ENCODE measurements at regions not wholly inside any gene's neighbourhood (a gene's known extent, or its start where the extent isn't known, plus 50 kb on each side); places are given as distances from the start of the nearest gene placed in this dataset.

DNA sequence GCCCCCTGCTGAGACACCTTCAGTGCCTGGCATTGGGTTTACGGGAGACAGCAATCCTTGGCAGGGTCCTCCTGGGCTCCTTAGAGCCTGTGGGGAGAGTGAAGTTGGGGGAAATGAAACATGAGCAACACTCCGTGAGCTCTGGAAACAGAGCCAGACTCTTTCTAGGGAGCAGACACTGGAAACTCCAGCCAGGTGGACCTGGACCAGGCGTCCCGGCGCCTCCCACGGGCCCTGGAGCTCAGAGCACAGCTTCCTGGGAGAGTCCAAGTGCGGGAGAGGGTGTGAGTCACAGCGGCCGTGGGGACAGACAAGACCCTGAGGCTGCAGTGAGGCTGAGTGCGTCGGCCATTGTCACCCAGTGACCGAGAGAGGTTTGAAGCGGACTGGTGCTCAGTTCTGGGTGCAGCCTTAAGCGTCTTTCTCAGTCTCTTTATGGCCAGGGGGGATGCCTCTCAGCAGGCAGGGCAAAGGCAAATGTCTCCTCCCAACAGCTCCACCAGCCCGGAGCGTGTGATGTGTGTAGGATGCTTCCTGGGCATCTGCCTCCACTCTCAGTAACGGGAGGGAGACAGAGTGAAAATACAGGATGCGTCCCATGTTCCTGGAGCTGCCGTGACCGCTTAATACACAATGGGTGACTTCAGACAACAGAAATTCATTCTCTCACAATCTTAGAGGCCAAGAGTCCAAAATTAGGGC, 399.2 kb downstream of the SHANK2 start:
- H3K9me2 ChIP-seq (ENCODE audit: insufficient read depth): peaks cover 6% of the 10 kb centered on the region; the same call in 1 of the 2 replicates
- ATAC-seq (no peak), DNase-seq (ENCODE audit: low spot score) (no peak)
- peaks cover 18% of the 10 kb centered on the region for H3K27me3 Mint-ChIP-seq (ENCODE audit: insufficient read depth, low read depth, poor library complexity)
- TF ChIP-seq EZH2phosphoT487 (IDR thresholded peaks at IDR 0.05; ENCODE audit: unreplicated experiment): no peak
- TF ChIP-seq REST (IDR thresholded peaks at IDR 0.05; ENCODE audit: unreplicated experiment): no peak
- TF ChIP-seq ZNF114 (CRISPR knock-in tag; IDR thresholded peaks at IDR 0.05): no peak
- TF ChIP-seq EZH2 (IDR thresholded peaks at IDR 0.05; ENCODE audit: low read depth, unreplicated experiment): no peak
- no peak for TF ChIP-seq POLR2AphosphoS5 (IDR thresholded peaks at IDR 0.05; ENCODE audit: low read depth)
- TF ChIP-seq CREB1 (CRISPR knock-in tag; IDR thresholded peaks at IDR 0.05; ENCODE audit: low read depth): no peak
- TF ChIP-seq JUNB (IDR thresholded peaks at IDR 0.05; ENCODE audit: unreplicated experiment): no peak
- TF ChIP-seq, protein P1, sequence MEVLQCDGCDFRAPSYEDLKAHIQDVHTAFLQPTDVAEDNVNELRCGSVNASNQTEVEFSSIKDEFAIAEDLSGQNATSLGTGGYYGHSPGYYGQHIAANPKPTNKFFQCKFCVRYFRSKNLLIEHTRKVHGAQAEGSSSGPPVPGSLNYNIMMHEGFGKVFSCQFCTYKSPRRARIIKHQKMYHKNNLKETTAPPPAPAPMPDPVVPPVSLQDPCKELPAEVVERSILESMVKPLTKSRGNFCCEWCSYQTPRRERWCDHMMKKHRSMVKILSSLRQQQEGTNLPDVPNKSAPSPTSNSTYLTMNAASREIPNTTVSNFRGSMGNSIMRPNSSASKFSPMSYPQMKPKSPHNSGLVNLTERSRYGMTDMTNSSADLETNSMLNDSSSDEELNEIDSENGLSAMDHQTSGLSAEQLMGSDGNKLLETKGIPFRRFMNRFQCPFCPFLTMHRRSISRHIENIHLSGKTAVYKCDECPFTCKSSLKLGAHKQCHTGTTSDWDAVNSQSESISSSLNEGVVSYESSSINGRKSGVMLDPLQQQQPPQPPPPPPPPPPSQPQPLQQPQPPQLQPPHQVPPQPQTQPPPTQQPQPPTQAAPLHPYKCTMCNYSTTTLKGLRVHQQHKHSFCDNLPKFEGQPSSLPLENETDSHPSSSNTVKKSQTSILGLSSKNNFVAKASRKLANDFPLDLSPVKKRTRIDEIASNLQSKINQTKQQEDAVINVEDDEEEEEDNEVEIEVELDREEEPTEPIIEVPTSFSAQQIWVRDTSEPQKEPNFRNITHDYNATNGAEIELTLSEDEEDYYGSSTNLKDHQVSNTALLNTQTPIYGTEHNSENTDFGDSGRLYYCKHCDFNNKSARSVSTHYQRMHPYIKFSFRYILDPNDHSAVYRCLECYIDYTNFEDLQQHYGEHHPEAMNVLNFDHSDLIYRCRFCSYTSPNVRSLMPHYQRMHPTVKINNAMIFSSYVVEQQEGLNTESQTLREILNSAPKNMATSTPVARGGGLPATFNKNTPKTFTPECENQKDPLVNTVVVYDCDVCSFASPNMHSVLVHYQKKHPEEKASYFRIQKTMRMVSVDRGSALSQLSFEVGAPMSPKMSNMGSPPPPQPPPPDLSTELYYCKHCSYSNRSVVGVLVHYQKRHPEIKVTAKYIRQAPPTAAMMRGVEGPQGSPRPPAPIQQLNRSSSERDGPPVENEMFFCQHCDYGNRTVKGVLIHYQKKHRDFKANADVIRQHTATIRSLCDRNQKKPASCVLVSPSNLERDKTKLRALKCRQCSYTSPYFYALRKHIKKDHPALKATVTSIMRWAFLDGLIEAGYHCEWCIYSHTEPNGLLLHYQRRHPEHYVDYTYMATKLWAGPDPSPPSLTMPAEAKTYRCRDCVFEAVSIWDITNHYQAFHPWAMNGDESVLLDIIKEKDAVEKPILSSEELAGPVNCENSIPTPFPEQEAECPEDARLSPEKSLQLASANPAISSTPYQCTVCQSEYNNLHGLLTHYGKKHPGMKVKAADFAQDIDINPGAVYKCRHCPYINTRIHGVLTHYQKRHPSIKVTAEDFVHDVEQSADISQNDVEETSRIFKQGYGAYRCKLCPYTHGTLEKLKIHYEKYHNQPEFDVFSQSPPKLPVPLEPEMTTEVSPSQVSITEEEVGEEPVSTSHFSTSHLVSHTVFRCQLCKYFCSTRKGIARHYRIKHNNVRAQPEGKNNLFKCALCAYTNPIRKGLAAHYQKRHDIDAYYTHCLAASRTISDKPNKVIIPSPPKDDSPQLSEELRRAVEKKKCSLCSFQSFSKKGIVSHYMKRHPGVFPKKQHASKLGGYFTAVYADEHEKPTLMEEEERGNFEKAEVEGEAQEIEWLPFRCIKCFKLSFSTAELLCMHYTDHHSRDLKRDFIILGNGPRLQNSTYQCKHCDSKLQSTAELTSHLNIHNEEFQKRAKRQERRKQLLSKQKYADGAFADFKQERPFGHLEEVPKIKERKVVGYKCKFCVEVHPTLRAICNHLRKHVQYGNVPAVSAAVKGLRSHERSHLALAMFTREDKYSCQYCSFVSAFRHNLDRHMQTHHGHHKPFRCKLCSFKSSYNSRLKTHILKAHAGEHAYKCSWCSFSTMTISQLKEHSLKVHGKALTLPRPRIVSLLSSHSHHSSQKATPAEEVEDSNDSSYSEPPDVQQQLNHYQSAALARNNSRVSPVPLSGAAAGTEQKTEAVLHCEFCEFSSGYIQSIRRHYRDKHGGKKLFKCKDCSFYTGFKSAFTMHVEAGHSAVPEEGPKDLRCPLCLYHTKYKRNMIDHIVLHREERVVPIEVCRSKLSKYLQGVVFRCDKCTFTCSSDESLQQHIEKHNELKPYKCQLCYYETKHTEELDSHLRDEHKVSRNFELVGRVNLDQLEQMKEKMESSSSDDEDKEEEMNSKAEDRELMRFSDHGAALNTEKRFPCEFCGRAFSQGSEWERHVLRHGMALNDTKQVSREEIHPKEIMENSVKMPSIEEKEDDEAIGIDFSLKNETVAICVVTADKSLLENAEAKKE (CRISPR knock-in tag; IDR thresholded peaks at IDR 0.05): no peak
- no peak for TF ChIP-seq NANOG (IDR thresholded peaks at IDR 0.05; ENCODE audit: borderline replicate concordance)
- TF ChIP-seq STAT1 (IDR thresholded peaks at IDR 0.05; ENCODE audit: unreplicated experiment): no peak
- TF ChIP-seq ZNF331 (CRISPR knock-in tag; IDR thresholded peaks at IDR 0.05; ENCODE audit: low read depth): no peak
- TF ChIP-seq, protein P2, sequence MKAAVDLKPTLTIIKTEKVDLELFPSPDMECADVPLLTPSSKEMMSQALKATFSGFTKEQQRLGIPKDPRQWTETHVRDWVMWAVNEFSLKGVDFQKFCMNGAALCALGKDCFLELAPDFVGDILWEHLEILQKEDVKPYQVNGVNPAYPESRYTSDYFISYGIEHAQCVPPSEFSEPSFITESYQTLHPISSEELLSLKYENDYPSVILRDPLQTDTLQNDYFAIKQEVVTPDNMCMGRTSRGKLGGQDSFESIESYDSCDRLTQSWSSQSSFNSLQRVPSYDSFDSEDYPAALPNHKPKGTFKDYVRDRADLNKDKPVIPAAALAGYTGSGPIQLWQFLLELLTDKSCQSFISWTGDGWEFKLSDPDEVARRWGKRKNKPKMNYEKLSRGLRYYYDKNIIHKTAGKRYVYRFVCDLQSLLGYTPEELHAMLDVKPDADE (IDR thresholded peaks at IDR 0.05): no peak
- TF ChIP-seq, protein P3, sequence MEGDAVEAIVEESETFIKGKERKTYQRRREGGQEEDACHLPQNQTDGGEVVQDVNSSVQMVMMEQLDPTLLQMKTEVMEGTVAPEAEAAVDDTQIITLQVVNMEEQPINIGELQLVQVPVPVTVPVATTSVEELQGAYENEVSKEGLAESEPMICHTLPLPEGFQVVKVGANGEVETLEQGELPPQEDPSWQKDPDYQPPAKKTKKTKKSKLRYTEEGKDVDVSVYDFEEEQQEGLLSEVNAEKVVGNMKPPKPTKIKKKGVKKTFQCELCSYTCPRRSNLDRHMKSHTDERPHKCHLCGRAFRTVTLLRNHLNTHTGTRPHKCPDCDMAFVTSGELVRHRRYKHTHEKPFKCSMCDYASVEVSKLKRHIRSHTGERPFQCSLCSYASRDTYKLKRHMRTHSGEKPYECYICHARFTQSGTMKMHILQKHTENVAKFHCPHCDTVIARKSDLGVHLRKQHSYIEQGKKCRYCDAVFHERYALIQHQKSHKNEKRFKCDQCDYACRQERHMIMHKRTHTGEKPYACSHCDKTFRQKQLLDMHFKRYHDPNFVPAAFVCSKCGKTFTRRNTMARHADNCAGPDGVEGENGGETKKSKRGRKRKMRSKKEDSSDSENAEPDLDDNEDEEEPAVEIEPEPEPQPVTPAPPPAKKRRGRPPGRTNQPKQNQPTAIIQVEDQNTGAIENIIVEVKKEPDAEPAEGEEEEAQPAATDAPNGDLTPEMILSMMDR (conservative IDR thresholded peaks at IDR 0.05; ENCODE audit: low read depth in 2 of 2): no peak
- H2AFZ ChIP-seq: no peak overlapping the region
- no peaks in the 10 kb centered on the region for H3F3A ChIP-seq (replicated peaks; ENCODE audit: low read depth)
- no peaks in the 10 kb centered on the region; the same call in 1 of the 3 replicates for H3K36me3 Mint-ChIP-seq (ENCODE audit: low read depth)
- H3K79me2 ChIP-seq (replicated peaks; ENCODE audit: insufficient read depth): no peaks in the 10 kb centered on the region
- no peak overlapping the region for H3K27ac ChIP-seq (ENCODE audit: low read depth)
- H3K27me3 ChIP-seq (ENCODE audit: insufficient read depth): no peaks in the 10 kb centered on the region
- H3K36me3 ChIP-seq (ENCODE audit: insufficient read depth): no peaks in the 10 kb centered on the region
- no peak overlapping the region for H3K4me3 Mint-ChIP-seq
- peaks cover 9% of the 10 kb centered on the region for H4K20me1 ChIP-seq (replicated peaks; ENCODE audit: insufficient read depth)
- H3K4me2 ChIP-seq: no peak overlapping the region
- no peak overlapping the region for H3K4me3 ChIP-seq
- no peaks in the 10 kb centered on the region; the same call in 2 of the 3 replicates for H3K9me3 Mint-ChIP-seq
- H3K4me1 Mint-ChIP-seq: no peaks in the 10 kb centered on the region
- no peak overlapping the region for H3K27ac Mint-ChIP-seq
- no peaks in the 10 kb centered on the region for H3K4me1 ChIP-seq (ENCODE audit: insufficient read depth)

All from GM23338 (cell line).